ENCODE measurements at regions not wholly inside any gene's neighbourhood (a gene's known extent, or its start where the extent isn't known, plus 50 kb on each side); places are given as distances from the start of the nearest gene placed in this dataset.
A peak's percentile ranks its signal among the peaks of the same experiment; 100 is the strongest.

GRCh38 chr2:11090187-11090586 is 65.1 kb upstream of the SLC66A3 start:
- Histone ChIP-seq H2BK120ac (ENCODE audit: insufficient read depth, low read length, poor library complexity) (no peak overlapping the region), H2AFZ (ENCODE audit: insufficient read depth, low read length, poor library complexity) (no peak overlapping the region), H3K79me2 (ENCODE audit: control insufficient read depth, insufficient read depth, low read length, poor library complexity) (no peaks in the 10 kb centered on the region), H3K4me3 (ENCODE audit: low read depth, low read length) (no peak overlapping the region), H4K8ac (ENCODE audit: low read depth, low read length) (no peak overlapping the region), H3K4me1 (ENCODE audit: control insufficient read depth in 1 of 2, insufficient read depth in 2 of 2, low read length in 2 of 2) (no peaks in the 10 kb centered on the region), H3K9me3 (ENCODE audit: insufficient read depth, low read depth, low read length) (peaks cover 2% of the 10 kb centered on the region), H3K18ac (ENCODE audit: low read length) (no peak overlapping the region), H3K4me2 (ENCODE audit: low read length) (no peak overlapping the region), H4K12ac (ENCODE audit: low read depth, low read length) (no peak overlapping the region), H2AK5ac (ENCODE audit: low read length) (no peak overlapping the region), H3K79me1 (ENCODE audit: low read length) (no peaks in the 10 kb centered on the region), H3K14ac (ENCODE audit: low read length) (no peak overlapping the region), H2BK12ac (ENCODE audit: low read length) (no peak overlapping the region), H4K91ac (ENCODE audit: low read depth, low read length) (no peak overlapping the region), H3K23ac (ENCODE audit: low read length) (no peak overlapping the region), H3K27me3 (ENCODE audit: insufficient read depth, low read length) (no peaks in the 10 kb centered on the region), H3K36me3 (ENCODE audit: control insufficient read depth in 1 of 2, insufficient read depth in 2 of 2, low read length in 2 of 2) (no peaks in the 10 kb centered on the region), H3K27ac (ENCODE audit: low read depth, low read length) (no peak overlapping the region), H3K4ac (ENCODE audit: low read depth, low read length) (no peak overlapping the region), H3K9ac (ENCODE audit: low read length) (no peak overlapping the region), H2BK5ac (ENCODE audit: low read depth, low read length, poor library complexity) (no peak overlapping the region)
- no peak for DNase-seq
- no CpG with 5 or more reads among the region's 2 CpGs for WGBS (ENCODE audit: extremely low coverage, insufficient coverage, insufficient read length)

GRCh38 chr2:11092701-11093335 is 62.4 kb upstream of the SLC66A3 start:
- Histone ChIP-seq H3K79me1 (ENCODE audit: low read length) (no peaks in the 10 kb centered on the region), H2AFZ (ENCODE audit: insufficient read depth, low read length, poor library complexity) (no peak overlapping the region), H3K9me3 (ENCODE audit: insufficient read depth, low read depth, low read length) (peaks cover 2% of the 10 kb centered on the region), H2AK5ac (ENCODE audit: low read length) (no peak overlapping the region), H4K12ac (ENCODE audit: low read depth, low read length) (no peak overlapping the region), H3K4me2 (ENCODE audit: low read length) (no peak overlapping the region), H2BK12ac (ENCODE audit: low read length) (no peak overlapping the region), H3K23ac (ENCODE audit: low read length) (no peak overlapping the region), H3K14ac (ENCODE audit: low read length) (no peak overlapping the region), H3K4me3 (ENCODE audit: low read depth, low read length) (no peak overlapping the region), H4K8ac (ENCODE audit: low read depth, low read length) (no peak overlapping the region), H2BK5ac (ENCODE audit: low read depth, low read length, poor library complexity) (no peak overlapping the region), H3K27me3 (ENCODE audit: insufficient read depth, low read length) (no peaks in the 10 kb centered on the region), H3K36me3 (ENCODE audit: control insufficient read depth in 1 of 2, insufficient read depth in 2 of 2, low read length in 2 of 2) (no peaks in the 10 kb centered on the region), H3K4me1 (ENCODE audit: control insufficient read depth in 1 of 2, insufficient read depth in 2 of 2, low read length in 2 of 2) (no peaks in the 10 kb centered on the region), H4K91ac (ENCODE audit: low read depth, low read length) (no peak overlapping the region), H3K9ac (ENCODE audit: low read length) (no peak overlapping the region), H3K79me2 (ENCODE audit: control insufficient read depth, insufficient read depth, low read length, poor library complexity) (no peaks in the 10 kb centered on the region), H3K18ac (ENCODE audit: low read length) (no peak overlapping the region), H3K27ac (ENCODE audit: low read depth, low read length) (no peak overlapping the region), H3K4ac (ENCODE audit: low read depth, low read length) (no peak overlapping the region), H2BK120ac (ENCODE audit: insufficient read depth, low read length, poor library complexity) (no peak overlapping the region)
- no peak for DNase-seq
- no CpG with 5 or more reads among the region's 5 CpGs for WGBS (ENCODE audit: extremely low coverage, insufficient coverage, insufficient read length)

- no peak overlapping the region for H4K91ac ChIP-seq (ENCODE audit: low read depth, low read length)
- H3K4me3 ChIP-seq (ENCODE audit: low read depth, low read length) = no peak overlapping the region
- WGBS (ENCODE audit: extremely low coverage, insufficient coverage, insufficient read length) = no CpG with 5 or more reads among the region's 4 CpGs
- H2BK12ac ChIP-seq (ENCODE audit: low read length) = no peak overlapping the region
- H3K23ac ChIP-seq (ENCODE audit: low read length) = no peak overlapping the region
- peaks cover 2% of the 10 kb centered on the region for H3K9me3 ChIP-seq (ENCODE audit: insufficient read depth, low read depth, low read length)
- H3K14ac ChIP-seq (ENCODE audit: low read length) = no peak overlapping the region
- H3K36me3 ChIP-seq (ENCODE audit: control insufficient read depth in 1 of 2, insufficient read depth in 2 of 2, low read length in 2 of 2) = no peaks in the 10 kb centered on the region
- no peak overlapping the region for H2BK120ac ChIP-seq (ENCODE audit: insufficient read depth, low read length, poor library complexity)
- no peak overlapping the region for H3K4me2 ChIP-seq (ENCODE audit: low read length)
- H3K27ac ChIP-seq (ENCODE audit: low read depth, low read length) = no peak overlapping the region
- H4K8ac ChIP-seq (ENCODE audit: low read depth, low read length) = no peak overlapping the region
- no peak overlapping the region for H3K4ac ChIP-seq (ENCODE audit: low read depth, low read length)
- DNase-seq = no peak
- H3K18ac ChIP-seq (ENCODE audit: low read length) = no peak overlapping the region
- H3K9ac ChIP-seq (ENCODE audit: low read length) = no peak overlapping the region
- H2BK5ac ChIP-seq (ENCODE audit: low read depth, low read length, poor library complexity) = no peak overlapping the region
- no peaks in the 10 kb centered on the region for H3K27me3 ChIP-seq (ENCODE audit: insufficient read depth, low read length)
- H4K12ac ChIP-seq (ENCODE audit: low read depth, low read length) = no peak overlapping the region
- no peaks in the 10 kb centered on the region for H3K79me1 ChIP-seq (ENCODE audit: low read length)
- H2AK5ac ChIP-seq (ENCODE audit: low read length) = no peak overlapping the region
- no peak overlapping the region for H2AFZ ChIP-seq (ENCODE audit: insufficient read depth, low read length, poor library complexity)
- no peaks in the 10 kb centered on the region for H3K79me2 ChIP-seq (ENCODE audit: control insufficient read depth, insufficient read depth, low read length, poor library complexity)
- H3K4me1 ChIP-seq (ENCODE audit: control insufficient read depth in 1 of 2, insufficient read depth in 2 of 2, low read length in 2 of 2) = no peaks in the 10 kb centered on the region
Observed at GRCh38 chr2:11093467-11093866, 61.8 kb upstream of the SLC66A3 start.

DNA sequence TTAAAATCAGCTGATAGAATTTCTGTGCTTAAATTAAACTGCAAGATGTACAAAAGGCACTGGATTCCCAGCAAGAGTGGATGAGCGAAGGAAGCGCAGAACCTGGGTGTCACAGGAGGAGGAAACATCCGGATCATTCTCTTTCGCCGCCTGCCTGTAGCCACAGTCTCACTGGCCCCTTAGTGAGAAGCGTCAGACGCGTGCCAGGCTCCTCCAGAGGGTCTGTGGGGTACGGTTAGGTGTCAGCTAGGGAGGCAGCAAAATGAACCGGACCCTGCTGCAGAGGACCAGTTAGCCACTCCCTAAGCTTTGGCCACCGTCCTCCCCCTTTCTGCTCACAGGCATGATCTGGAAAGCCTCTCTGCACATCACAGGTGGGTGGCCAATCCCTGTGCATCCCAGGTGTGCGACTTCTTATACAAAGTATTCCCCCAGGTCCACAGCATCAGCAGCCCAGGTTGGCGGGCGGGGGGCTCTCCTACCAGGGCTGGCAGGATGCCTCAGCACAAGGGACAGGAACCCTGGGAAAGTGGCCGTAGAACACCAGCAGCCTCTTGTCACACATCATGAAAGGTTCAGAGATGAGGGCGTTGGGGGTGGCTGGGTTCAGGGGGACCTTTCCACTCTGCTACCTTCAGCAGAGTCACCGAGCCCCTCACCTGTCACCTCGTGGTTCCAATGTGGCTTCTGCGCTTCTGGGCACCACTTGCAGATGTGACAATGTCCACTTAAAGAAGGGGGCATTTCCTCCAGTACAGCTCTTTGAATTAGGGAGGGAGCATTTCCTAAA is 61.1 kb upstream of the SLC66A3 start:
- Histone ChIP-seq H3K9ac (ENCODE audit: low read length) (no peak overlapping the region), H2BK5ac (ENCODE audit: low read depth, low read length, poor library complexity) (no peak overlapping the region), H4K8ac (ENCODE audit: low read depth, low read length) (peak overlapping the region; percentile 23), H3K4me3 (ENCODE audit: low read depth, low read length) (no peak overlapping the region), H2BK120ac (ENCODE audit: insufficient read depth, low read length, poor library complexity) (no peak overlapping the region), H4K91ac (ENCODE audit: low read depth, low read length) (no peak overlapping the region), H3K79me1 (ENCODE audit: low read length) (no peaks in the 10 kb centered on the region), H3K4me2 (ENCODE audit: low read length) (no peak overlapping the region), H3K4me1 (ENCODE audit: control insufficient read depth in 1 of 2, insufficient read depth in 2 of 2, low read length in 2 of 2) (no peaks in the 10 kb centered on the region), H3K79me2 (ENCODE audit: control insufficient read depth, insufficient read depth, low read length, poor library complexity) (no peaks in the 10 kb centered on the region), H2BK12ac (ENCODE audit: low read length) (no peak overlapping the region), H3K4ac (ENCODE audit: low read depth, low read length) (no peak overlapping the region), H3K14ac (ENCODE audit: low read length) (no peak overlapping the region), H2AFZ (ENCODE audit: insufficient read depth, low read length, poor library complexity) (no peak overlapping the region), H2AK5ac (ENCODE audit: low read length) (no peak overlapping the region), H3K27me3 (ENCODE audit: insufficient read depth, low read length) (no peaks in the 10 kb centered on the region), H3K23ac (ENCODE audit: low read length) (no peak overlapping the region), H3K36me3 (ENCODE audit: control insufficient read depth in 1 of 2, insufficient read depth in 2 of 2, low read length in 2 of 2) (no peaks in the 10 kb centered on the region), H3K18ac (ENCODE audit: low read length) (no peak overlapping the region), H3K9me3 (ENCODE audit: insufficient read depth, low read depth, low read length) (peaks cover 2% of the 10 kb centered on the region), H3K27ac (ENCODE audit: low read depth, low read length) (no peak overlapping the region), H4K12ac (ENCODE audit: low read depth, low read length) (no peak overlapping the region)
- no peak for DNase-seq
- no CpG with 5 or more reads among the region's 19 CpGs for WGBS (ENCODE audit: extremely low coverage, insufficient coverage, insufficient read length)

Measured in trophoblast cell (in vitro differentiated cells and primary cell).